HG03565 (cell line): ENCODE measurements at regions not wholly inside any gene's neighbourhood (a gene's known extent, or its start where the extent isn't known, plus 50 kb on each side); places are given as distances from the start of the nearest gene placed in this dataset.
"Not testable (repeated sequence)": the region's sequence is repeated elsewhere in the genome, so short reads cannot be mapped to it uniquely, and the experiment has no call there.

Experiments used
- ATAC-seq: cut with Tn5 transposase; IDR thresholded peaks from one replicate; pipeline ENCODE4 v1.9.1; 2021; ENCODE audit warnings: mild to moderate bottlenecking, moderate library complexity; ENCODE audit not compliant: unreplicated experiment

DNA sequence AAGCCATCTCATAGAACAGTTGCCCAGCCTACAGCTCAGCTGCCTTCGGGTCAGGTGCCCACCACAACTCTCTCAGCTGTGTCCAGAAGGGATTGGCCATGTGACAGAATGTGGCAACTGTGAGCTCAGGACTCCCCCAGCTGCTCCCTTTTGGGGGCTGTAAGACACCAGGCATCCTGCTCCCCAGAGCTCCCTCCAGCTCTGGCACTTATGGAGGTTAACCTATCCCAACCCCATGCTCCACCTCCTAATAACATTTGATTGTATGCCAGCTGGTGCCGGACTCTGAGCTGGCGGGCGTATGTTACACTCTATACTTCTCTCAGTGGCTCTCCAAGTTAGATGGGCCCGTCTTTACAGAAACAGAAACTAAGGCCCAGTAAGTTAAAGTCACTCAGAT, 222.8 kb downstream of the FAM43A start:
- no peak for ATAC-seq

- no peak for ATAC-seq
Observed at GRCh38 chr3:194908972-194909371, 223.3 kb downstream of the FAM43A start.

GRCh38 chr3:194910414-194910984, 224.8 kb downstream of the FAM43A start:
- ATAC-seq, result no peak

DNA sequence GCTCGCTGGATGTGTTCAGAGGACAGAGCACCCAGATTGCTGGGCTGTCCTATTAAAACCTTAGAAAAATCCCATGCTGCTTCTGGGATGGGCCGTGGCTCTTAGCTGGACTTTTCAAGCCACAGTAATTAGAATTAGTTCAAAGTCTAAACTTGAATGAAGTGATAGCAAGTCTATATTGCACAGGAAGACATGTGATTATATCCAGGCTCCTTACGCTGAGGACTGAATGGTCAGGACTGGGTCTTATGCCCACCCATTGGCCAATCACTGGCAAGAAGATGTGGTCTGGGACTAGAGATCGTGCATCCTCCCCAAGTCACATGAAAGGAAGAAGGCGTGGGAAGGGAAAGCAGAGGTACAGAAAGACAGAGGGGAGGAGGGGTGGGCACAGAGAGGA, 227.6 kb downstream of the FAM43A start:
- no peak for ATAC-seq

DNA sequence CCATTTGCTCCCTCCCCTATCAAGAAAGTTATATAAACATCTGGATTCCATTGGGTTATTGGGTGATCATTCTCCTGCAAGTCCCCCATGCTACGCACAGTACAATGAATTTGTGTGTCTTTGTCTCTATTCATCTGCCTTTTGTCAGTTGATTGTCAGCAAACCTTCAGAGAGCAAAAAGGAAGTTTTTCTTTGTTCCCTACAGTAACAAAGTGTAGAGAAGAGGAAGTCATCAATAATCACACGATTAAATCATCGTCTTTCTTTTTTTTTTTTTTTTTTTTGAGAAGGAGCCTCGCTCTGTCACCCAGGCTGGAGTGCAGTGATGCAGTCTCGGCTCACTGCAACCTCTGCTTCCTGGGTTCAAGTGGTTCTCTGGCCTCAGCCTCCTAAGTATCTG, 239.2 kb downstream of the FAM43A start:
- ATAC-seq, result not testable (repeated sequence)

DNA sequence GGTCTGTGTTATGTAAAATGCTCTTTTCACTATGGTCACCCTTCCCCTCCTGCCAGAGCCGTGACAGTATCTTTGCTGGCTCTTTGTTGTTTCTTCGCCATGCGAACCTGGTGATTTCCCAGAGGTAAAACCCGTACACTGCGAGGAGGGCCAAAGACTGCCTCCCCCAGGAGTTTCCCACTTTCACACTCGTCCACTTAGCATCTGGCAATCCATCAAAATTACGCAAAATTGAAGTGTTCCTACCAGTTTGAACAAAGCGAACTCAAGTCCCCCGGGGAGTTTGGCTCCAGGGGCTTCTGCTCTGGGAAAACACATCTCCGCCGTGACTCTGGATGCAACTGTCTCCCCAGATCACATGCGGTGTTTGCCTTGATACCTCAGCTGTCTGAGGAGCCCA, 239.9 kb downstream of the FAM43A start:
- no peak for ATAC-seq

- ATAC-seq, result no peak
Observed at GRCh38 chr3:194928227-194928626, 242.5 kb downstream of the FAM43A start.

DNA sequence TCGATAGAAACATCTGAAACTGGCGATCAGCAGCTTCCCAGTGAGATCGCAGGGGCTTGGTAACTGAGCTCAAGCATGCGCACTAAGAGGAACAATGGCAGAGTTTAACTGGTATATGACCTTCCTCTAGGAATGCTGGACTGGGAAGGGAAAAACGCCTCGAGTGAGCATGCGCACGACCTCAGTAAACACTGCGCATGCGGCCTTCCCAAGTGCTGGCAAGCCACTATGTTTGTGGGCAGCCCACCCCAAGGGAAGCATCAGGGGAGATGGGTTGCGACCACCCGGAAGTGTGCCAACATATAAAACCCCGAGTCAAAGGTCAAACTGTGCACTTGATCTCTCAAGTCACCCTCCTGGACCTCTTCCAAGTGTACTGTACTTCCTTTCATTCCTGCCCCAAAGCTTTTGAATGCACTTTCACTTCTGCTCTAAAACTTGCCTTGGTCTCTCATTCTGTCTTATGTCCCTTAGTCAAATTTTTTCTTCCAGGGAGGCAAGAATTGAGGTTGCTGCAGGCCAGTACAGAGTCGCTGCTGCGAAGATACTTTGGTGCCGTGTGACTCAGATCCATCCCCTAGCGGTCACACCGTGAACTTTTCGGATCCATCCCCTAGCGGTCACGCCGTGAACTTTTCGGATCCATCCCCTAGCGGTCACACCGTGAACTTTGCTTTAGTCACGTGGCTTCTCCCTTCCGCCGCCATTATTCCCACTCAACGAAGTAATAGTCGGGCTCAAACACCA, 243.3 kb downstream of the FAM43A start:
- no peak for ATAC-seq

- ATAC-seq, result no peak
Observed at GRCh38 chr3:194929578-194929960, 243.9 kb downstream of the FAM43A start.

DNA sequence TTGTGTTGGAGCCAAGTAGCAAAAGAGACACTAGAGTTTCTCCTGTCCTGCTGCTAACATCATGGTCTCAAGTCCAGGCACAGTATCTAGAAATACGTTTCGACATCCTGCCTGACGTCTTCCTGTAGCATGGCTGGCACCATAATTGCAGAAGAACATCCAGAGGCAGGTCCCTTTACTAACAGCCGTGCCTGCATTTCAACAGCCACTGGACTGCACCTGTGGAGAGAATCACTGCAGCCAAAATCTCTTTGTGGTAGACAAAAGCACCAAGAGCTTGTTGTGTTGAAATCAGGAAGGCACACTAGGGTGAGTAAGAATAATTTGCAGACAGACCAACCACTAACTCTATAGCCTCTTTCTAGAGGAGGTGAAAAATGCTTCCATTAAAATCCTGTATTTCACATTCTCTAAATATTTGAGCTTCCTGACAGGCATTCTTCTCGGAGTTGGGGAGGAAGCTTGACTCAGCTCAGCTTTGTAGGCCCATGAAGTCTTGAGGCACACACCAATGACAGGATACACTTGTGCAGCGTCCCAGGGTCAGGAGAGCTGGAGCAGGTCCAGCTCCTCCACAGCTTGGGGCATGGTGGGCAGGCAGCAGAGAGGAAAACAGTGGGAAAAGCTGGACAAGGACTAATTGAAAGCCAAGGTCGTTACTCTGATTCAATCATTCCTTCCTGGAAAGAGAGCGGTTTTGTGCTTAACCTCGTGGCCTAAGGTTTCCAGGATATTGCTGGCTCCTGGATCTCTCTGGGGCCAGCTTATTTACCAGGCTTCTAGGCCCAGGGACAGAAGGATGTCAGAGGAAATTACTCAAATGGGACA, 244.9 kb downstream of the FAM43A start:
- no peak for ATAC-seq

DNA sequence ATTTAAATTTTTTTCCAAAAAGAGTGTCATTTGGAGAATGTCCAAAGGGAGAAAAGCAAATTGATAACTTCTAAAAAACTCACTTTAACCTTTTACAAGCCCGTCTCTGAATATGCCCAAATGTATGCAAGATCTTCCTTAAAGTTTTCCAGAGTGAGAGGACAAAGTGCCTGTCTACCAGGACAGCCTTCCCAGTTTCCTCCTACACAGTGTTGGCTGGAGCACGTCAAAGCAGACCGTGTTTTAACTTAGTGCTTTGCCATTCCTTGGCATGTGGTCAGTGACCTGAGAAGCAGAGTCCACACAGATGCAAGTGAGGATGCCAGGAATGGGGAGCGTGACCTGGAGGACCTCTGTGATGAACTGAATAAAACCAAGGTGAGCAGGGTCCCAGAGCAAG, 245.7 kb downstream of the FAM43A start:
- ATAC-seq, result no peak

GRCh38 chr3:194931865-194932264, 246.2 kb downstream of the FAM43A start:
- no peak for ATAC-seq

DNA sequence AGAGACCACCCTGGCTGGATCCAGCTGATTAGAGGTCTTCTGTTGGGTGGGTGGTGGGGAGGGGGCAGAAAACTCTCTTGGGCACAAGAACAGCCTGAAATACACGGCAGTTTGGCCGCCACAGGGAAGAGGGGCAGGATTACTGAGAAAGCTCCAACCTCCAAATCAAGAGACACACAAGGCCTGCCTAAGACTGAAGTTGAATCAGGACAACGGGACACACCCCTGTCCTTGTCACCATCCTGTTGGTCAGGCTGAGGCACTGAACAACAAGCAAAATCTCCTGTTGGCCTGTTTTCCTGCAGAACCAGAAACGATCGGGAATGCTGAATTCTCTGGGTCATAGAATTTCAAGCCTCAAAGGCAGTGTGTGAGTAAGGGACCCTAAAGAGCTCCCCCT, 247.8 kb downstream of the FAM43A start:
- ATAC-seq, result no peak

DNA sequence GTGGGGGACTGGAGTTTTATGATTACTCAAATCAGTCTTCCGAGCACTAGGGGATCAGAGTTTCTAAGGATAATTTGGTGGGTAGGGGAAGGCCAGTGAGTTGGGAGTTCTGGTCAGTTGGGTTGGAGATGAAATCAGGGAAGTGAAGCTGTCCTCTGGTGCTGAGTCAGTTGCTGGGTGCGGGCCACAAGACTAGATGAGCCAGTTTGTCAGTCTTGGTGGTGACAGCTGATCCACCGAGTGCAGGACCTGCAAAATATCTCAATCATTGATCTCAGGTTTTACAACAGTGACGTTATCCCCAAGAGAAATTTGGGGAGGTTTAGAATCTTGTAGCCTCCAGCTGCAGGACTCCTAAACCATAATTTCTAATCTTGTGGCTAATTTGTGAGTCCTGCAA, 249.4 kb downstream of the FAM43A start:
- ATAC-seq, result no peak

- no peak for ATAC-seq
Observed at GRCh38 chr3:194935632-194936470, 250.2 kb downstream of the FAM43A start.

DNA sequence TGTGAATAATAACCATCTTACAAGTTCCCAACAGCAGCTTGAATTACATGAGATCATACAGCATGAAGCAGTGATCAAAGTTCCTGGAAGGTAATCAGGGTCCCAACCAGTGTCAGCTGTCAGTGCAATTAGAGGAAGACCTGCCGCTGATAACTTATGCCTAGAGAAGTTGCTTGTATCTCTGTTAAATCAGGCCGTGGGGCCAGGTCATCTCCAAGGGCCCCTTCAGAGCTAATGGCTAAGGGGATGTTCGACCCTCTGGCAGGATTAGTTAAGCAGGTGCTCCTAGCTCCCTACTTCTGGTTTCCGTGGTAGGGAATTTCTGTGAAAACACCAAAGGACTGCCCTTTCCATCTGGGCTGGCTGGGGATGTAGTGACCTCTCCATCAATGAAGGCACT, 251.0 kb downstream of the FAM43A start:
- ATAC-seq, result no peak

DNA sequence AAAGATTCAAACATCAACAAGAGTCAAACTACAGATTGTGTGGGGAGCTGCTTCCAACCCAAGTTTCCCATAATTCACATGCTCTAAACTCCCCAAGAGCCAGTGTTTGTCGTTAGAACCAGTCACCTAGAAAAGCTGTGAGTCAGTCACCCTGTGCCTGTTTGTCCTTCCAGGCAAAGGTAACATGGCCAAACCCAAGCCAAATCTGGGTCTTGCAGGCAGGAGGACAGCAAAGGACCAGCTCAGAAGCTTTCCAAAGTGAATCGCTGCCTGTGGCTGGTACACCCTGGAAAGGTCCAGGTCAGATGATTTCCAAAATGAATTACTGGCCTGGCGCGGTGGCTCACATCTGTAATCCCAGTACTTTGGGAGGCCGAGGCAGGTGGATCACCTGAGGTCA, 251.5 kb downstream of the FAM43A start:
- ATAC-seq, result no peak

- ATAC-seq, result no peak
Observed at GRCh38 chr3:194937882-194938321, 252.2 kb downstream of the FAM43A start.

DNA sequence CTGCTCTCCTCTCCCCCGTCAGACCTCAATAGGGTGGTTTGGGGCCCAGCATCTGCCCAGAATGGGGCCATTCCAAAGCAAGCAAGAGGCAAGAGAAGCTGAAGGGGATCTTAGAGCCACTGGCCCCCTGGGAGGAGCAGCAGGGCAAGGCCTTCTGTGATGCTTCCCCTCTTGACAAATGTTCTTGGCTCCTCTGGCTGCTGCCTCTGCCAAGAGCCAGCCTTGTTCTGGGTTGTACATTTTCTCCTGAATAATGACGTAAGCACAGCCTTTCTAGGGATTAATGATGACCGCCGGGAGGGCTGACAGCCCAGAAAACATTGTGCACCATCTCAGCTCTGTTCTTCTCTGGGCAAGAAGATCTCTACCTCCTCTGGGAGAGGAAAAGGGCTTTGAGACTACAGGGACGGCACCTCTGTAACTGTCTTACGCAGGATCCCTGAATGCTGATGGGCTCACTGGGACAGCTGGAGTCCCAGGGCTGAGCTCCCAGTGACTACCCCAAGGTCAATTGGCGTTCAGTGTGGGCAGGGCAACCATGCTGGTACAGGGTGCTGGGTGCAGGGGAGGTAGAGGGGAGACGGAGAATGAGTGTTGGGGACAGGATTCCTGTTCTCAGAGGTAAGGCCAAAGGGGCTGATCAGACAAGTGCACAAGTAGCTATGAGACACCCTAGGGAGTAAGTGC, 253.3 kb downstream of the FAM43A start:
- no peak for ATAC-seq

DNA sequence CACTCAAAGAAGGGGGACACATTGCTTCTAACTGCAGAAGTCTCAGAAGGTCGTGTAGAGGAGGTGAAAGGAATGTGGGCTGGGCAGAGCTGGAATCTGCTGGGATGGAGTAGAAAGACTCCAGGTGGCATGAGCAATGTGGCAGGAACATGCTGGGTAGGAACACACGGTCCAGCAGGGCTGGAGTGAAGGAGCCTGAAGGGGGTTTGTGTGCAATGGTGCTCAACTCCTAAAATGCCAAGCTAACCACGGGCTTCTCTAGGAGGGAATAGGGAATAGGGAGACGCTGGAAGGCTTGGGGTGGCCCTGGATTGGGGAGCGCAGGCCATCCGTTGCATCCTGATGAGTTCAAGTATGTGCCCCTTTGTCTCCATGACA, 253.8 kb downstream of the FAM43A start:
- no peak for ATAC-seq
